H1 (cell line): ENCODE measurements at regions not wholly inside any gene's neighbourhood (a gene's known extent, or its start where the extent isn't known, plus 50 kb on each side); places are given as distances from the start of the nearest gene placed in this dataset.

ENCODE experiments used
- CTCF ChIA-PET: fragments of 300-600 bp; sonication (Branson Sonifier 250); formaldehyde crosslinking; loops from one replicate; lab custom pipeline; 2021; ENCODE audit not compliant: partially characterized antibody; lab: Charles Lee
- POLR2A ChIA-PET: fragments of 300-600 bp; sonication (Branson Sonifier 250); formaldehyde crosslinking; loops from one replicate; lab custom pipeline; 2021; ENCODE audit warnings: inconsistent platforms; ENCODE audit not compliant: partially characterized antibody; lab: Charles Lee
- DNase-seq, 2 experiments: peaks; one replicate each; pipeline versions ENCODE4 v3.0.0 to v3.0.0-alpha.2; 2010 to 2022; ENCODE audit warnings: low spot score in 2 of 2, low read depth in 1 of 2, mixed read lengths in 1 of 2
- FAIRE-seq: peaks from 2 replicates; lab custom pipeline; 2011; peaks lifted over from hg19 to GRCh38; lab: Jason Lieb, UNC
- H2AFZ ChIP-seq: 2 replicates; pipeline ENCODE4 v1.8.1; 2012; ENCODE audit warnings: low read length, inconsistent platforms
- H2AK5ac ChIP-seq: 2 replicates; pipeline ENCODE4 v1.6.1; 2013; ENCODE audit warnings: low read depth, low read length
- H2BK120ac ChIP-seq: replicated peaks from 2 replicates; pipeline ENCODE3; 2013; ENCODE audit warnings: low read depth, low read length, inconsistent platforms
- H2BK12ac ChIP-seq: 2 replicates; pipeline ENCODE4 v1.6.1; 2013; ENCODE audit warnings: low read depth, low read length
- H2BK15ac ChIP-seq: 2 replicates; pipeline ENCODE4 v1.6.1; 2013; ENCODE audit warnings: low read length
- H2BK20ac ChIP-seq: 2 replicates; pipeline ENCODE4 v1.6.1; 2013; ENCODE audit warnings: low read length
- H2BK5ac ChIP-seq: 2 replicates; pipeline ENCODE4 v1.6.1; 2013; ENCODE audit warnings: low read depth, low read length
- H3K14ac ChIP-seq: 2 replicates; pipeline ENCODE4 v1.6.1; 2013; ENCODE audit warnings: inconsistent platforms; ENCODE audit not compliant: insufficient read length
- H3K18ac ChIP-seq: 2 replicates; pipeline ENCODE4 v1.6.1; 2013; ENCODE audit warnings: low read length; ENCODE audit errors: extremely low read depth
- H3K23ac ChIP-seq: 2 replicates; pipeline ENCODE4 v1.6.1; 2013; ENCODE audit warnings: inconsistent platforms; ENCODE audit not compliant: insufficient read length
- H3K23me2 ChIP-seq: 2 replicates; pipeline ENCODE4 v1.6.1; 2013; ENCODE audit warnings: low read depth, low read length
- H3K27ac ChIP-seq: 2 replicates; pipeline ENCODE4 v1.6.1; 2011; ENCODE audit warnings: low read depth, low read length, inconsistent platforms
- H3K27me3 ChIP-seq, 4 experiments: replicated peaks in 1 of 4; 1 replicate in 1 of 4; 2 replicates in 3 of 4; pipeline versions ENCODE4 v1.6.1 to v1.8.1; 2011 to 2013; ENCODE audit warnings: low read length in 3 of 4, mild to moderate bottlenecking in 3 of 4, inconsistent platforms in 2 of 4, mixed read lengths in 2 of 4, moderate library complexity in 1 of 4; ENCODE audit not compliant: control insufficient read depth in 3 of 4, insufficient read depth in 3 of 4; ENCODE audit errors: extremely low read depth in 1 of 4
- H3K36me3 ChIP-seq, 4 experiments: 2 replicates each; pipeline versions ENCODE4 v1.6.1 to v1.8.1; 2011 to 2013; ENCODE audit warnings: mild to moderate bottlenecking in 4 of 4, low read length in 3 of 4, moderate library complexity in 2 of 4, control low read depth in 1 of 4, inconsistent platforms in 1 of 4; ENCODE audit not compliant: insufficient read depth in 4 of 4, control insufficient read depth in 2 of 4
- H3K4ac ChIP-seq: replicated peaks from 2 replicates; pipeline ENCODE3; 2013; ENCODE audit warnings: low read length, low read depth, mixed read lengths, inconsistent platforms; ENCODE audit not compliant: insufficient read length
- H3K4me1 ChIP-seq, 4 experiments: replicated peaks in 1 of 4; 1 replicate in 1 of 4; 2 replicates in 3 of 4; pipeline versions ENCODE4 v1.6.1 to v1.8.1; 2011 to 2013; ENCODE audit warnings: low read length in 3 of 4, inconsistent platforms in 2 of 4, mixed read lengths in 1 of 4; ENCODE audit not compliant: insufficient read depth in 4 of 4, control insufficient read depth in 3 of 4
- H3K4me2 ChIP-seq, 2 experiments: 2 replicates each; pipeline versions ENCODE4 v1.6.1 to v1.8.1; 2011 to 2013; ENCODE audit warnings: low read depth in 2 of 2, low read length in 2 of 2, control low read depth in 1 of 2, inconsistent platforms in 1 of 2, mild to moderate bottlenecking in 1 of 2; ENCODE audit not compliant: insufficient read depth in 1 of 2
- H3K4me3 ChIP-seq, 4 experiments: fragments of 200-600, 300-600 bp in 1 of 4; sonication (generic), shearing (Covaris generic), sonication (Bioruptor Twin) in 1 of 4; 2 replicates each; pipeline versions ENCODE4 v1.5.1 to v1.8.1; 2011 to 2016; ENCODE audit warnings: low read length in 4 of 4, low read depth in 3 of 4, control low read depth in 2 of 4, inconsistent platforms in 2 of 4, mild to moderate bottlenecking in 2 of 4, mixed read lengths in 1 of 4, moderate library complexity in 1 of 4; ENCODE audit not compliant: insufficient read depth in 2 of 4; ENCODE audit errors: extremely low read depth in 1 of 4
- H3K56ac ChIP-seq: replicated peaks from 2 replicates; pipeline ENCODE3; 2013; ENCODE audit warnings: low read depth, mild to moderate bottlenecking, mixed read lengths, low read length, inconsistent platforms; ENCODE audit not compliant: insufficient read length
- H3K79me1 ChIP-seq: 2 replicates; pipeline ENCODE4 v1.6.1; 2013; ENCODE audit warnings: low read depth, low read length, control low read depth
- H3K79me2 ChIP-seq, 2 experiments: 2 replicates each; pipeline versions ENCODE4 v1.6.1 to v1.8.1; 2012 to 2013; ENCODE audit warnings: low read length in 2 of 2, mild to moderate bottlenecking in 2 of 2, inconsistent platforms in 1 of 2; ENCODE audit not compliant: insufficient read depth in 2 of 2, control insufficient read depth in 1 of 2
- H3K9ac ChIP-seq, 4 experiments: replicated peaks in 1 of 4; 1 replicate in 1 of 4; 2 replicates in 3 of 4; pipeline versions ENCODE4 v1.6.1 to v1.8.1; 2011 to 2013; ENCODE audit warnings: low read depth in 3 of 4, low read length in 3 of 4, control low read depth in 2 of 4, mild to moderate bottlenecking in 2 of 4, moderate library complexity in 2 of 4, inconsistent platforms in 1 of 4; ENCODE audit errors: extremely low read depth in 1 of 4
- H3K9me3 ChIP-seq, 2 experiments: 2 replicates each; pipeline versions ENCODE4 v1.6.1 to v1.8.1; 2012 to 2013; ENCODE audit warnings: mild to moderate bottlenecking in 2 of 2, moderate library complexity in 2 of 2, control low read depth in 1 of 2, inconsistent platforms in 1 of 2, low read depth in 1 of 2, low read length in 1 of 2, mixed read lengths in 1 of 2; ENCODE audit not compliant: insufficient read depth in 2 of 2
- H4K20me1 ChIP-seq, 2 experiments: replicated peaks in 1 of 2; 2 replicates each; pipeline versions ENCODE3 to v1.8.1; 2011 to 2013; ENCODE audit warnings: inconsistent platforms in 2 of 2, low read length in 2 of 2, mild to moderate bottlenecking in 1 of 2; ENCODE audit not compliant: insufficient read depth in 2 of 2, control insufficient read depth in 1 of 2
- H4K5ac ChIP-seq: 2 replicates; pipeline ENCODE4 v1.6.1; 2013; ENCODE audit warnings: low read length, low read depth, mixed read lengths, inconsistent platforms; ENCODE audit not compliant: insufficient read length
- H4K8ac ChIP-seq: 2 replicates; pipeline ENCODE4 v1.8.0; 2013; ENCODE audit warnings: mild to moderate bottlenecking, moderate library complexity, low read length, inconsistent platforms; ENCODE audit not compliant: insufficient read depth; ENCODE audit errors: extremely low read depth
- H4K91ac ChIP-seq: replicated peaks from 2 replicates; pipeline ENCODE3; 2013; ENCODE audit warnings: low read length, mixed read lengths, inconsistent platforms; ENCODE audit not compliant: insufficient read length
- SAP30 ChIP-seq: fragments of 300-600 bp; sonication (generic); IDR thresholded peaks from 2 replicates; pipeline ENCODE4 v1.7.1; 2012; ENCODE audit warnings: low read length, moderate library complexity, mild to moderate bottlenecking, inconsistent platforms; ENCODE audit not compliant: insufficient read depth, insufficient replicate concordance
- SP2 ChIP-seq: IDR thresholded peaks from 2 replicates; pipeline ENCODE4 v1.6.1; 2012; ENCODE audit warnings: mild to moderate bottlenecking, low read length, inconsistent platforms
- WGBS, 2 experiments: shearing (Covaris generic) in 1 of 2; methylation state at CpG; one replicate each; pipeline versions ENCODE4 v1.1.6 to v1.1.7; 2013 to 2015; ENCODE audit warnings: low lambda C conversion rate in 2 of 2, mixed read lengths in 2 of 2, inconsistent platforms in 1 of 2, low coverage in 1 of 2, missing lambda C conversion rate in 1 of 2; ENCODE audit not compliant: insufficient replicate concordance in 2 of 2, insufficient coverage in 1 of 2, insufficient read length in 1 of 2; ENCODE audit errors: extremely low coverage in 1 of 2, missing lambda C conversion rate in 1 of 2; 5-methylcytosine and 5-hydroxymethylcytosine counted together

GRCh38 chr1:223456747-223457146 is 63.5 kb downstream of the CCDC185 start:
- no peak overlapping the region for H4K5ac ChIP-seq
- H3K9ac ChIP-seq, result no peak overlapping the region
- no peak overlapping the region for H4K8ac ChIP-seq
- H3K9me3 ChIP-seq, result no peaks in the 10 kb centered on the region
- no peaks in the 10 kb centered on the region for H4K20me1 ChIP-seq
- no peak overlapping the region for H2BK15ac ChIP-seq
- H3K79me2 ChIP-seq, result no peaks in the 10 kb centered on the region
- DNase-seq, result no peak
- no peak overlapping the region for H3K56ac ChIP-seq
- H2BK5ac ChIP-seq, result no peak overlapping the region
- 93% methylated on average over 4 of the region's 4 CpGs; no CpG with 5 or more reads in 1 of the 2 experiments for WGBS, 2 experiments
- H3K18ac ChIP-seq, result no peak overlapping the region
- no peak overlapping the region for H3K14ac ChIP-seq
- H3K4ac ChIP-seq, result no peak overlapping the region
- H3K4me2 ChIP-seq, result no peak overlapping the region
- no peak overlapping the region for H2AK5ac ChIP-seq
- H3K27me3 ChIP-seq, result no peaks in the 10 kb centered on the region
- no peak overlapping the region for H3K4me3 ChIP-seq
- no peak overlapping the region for H4K91ac ChIP-seq
- H2AFZ ChIP-seq, result no peak overlapping the region
- POLR2A ChIA-PET, result interaction anchor here (1.3 kb wide), 1 partner anchor 26 kb away, joined by 3 read pairs; no protein-coding TSS in a partner anchor
- no peak overlapping the region for H2BK20ac ChIP-seq
- H2BK12ac ChIP-seq, result no peak overlapping the region
- CTCF ChIA-PET, result interaction anchor here (1.4 kb wide), 1 partner anchor 68 kb away, joined by 3 read pairs; no protein-coding TSS in a partner anchor
- H2BK120ac ChIP-seq, result no peak overlapping the region
- H3K23me2 ChIP-seq, result no peaks in the 10 kb centered on the region
- H3K36me3 ChIP-seq, result no peaks in the 10 kb centered on the region
- no peak overlapping the region for H3K27ac ChIP-seq
- FAIRE-seq, result no peak
- H3K79me1 ChIP-seq, result no peaks in the 10 kb centered on the region
- no peaks in the 10 kb centered on the region for H3K4me1 ChIP-seq
- no peak for TF ChIP-seq SP2
- TF ChIP-seq SAP30, result no peak
- H3K23ac ChIP-seq, result no peak overlapping the region
